ENCODE measurements at regions not wholly inside any gene's neighbourhood (a gene's known extent, or its start where the extent isn't known, plus 50 kb on each side); places are given as distances from the start of the nearest gene placed in this dataset.

DNA sequence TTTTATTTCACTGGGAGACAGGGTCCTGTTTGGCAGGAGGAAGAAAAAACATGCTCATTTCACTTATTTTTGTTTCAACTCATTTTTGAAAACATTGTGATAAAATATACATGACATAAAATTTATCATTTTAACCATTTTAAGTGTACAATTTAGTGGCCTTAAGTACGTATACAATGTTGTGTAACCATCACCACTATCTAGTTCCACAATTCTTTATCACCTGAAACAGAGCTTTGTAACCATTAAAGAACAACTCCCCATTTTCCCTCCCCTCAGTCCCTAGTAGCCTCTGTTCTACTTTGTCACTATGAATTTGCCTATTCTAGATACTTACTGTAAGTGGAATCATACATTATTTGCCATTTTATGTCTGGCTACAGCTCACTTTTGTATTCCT is 143.8 kb downstream of the GPAT3 start:
- no peaks in the 10 kb centered on the region for H3K36me3 ChIP-seq (ENCODE audit: insufficient read depth)
- no peaks in the 10 kb centered on the region for H3K79me2 ChIP-seq (replicated peaks; ENCODE audit: insufficient read depth)
- Mint-ChIP-seq H3K9me3 (no peaks in the 10 kb centered on the region), H3K36me3 (ENCODE audit: low read depth) (no peaks in the 10 kb centered on the region), H3K27ac (no peak overlapping the region), H3K4me3 (no peak overlapping the region), H3K27me3 (ENCODE audit: insufficient read depth, low read depth, poor library complexity) (peaks cover 3% of the 10 kb centered on the region), H3K4me1 (peaks cover 3% of the 10 kb centered on the region; the same call in 1 of the 3 replicates)
- no peaks in the 10 kb centered on the region for H3K4me1 ChIP-seq (ENCODE audit: insufficient read depth)
- H3K4me2 ChIP-seq = no peak overlapping the region
- DNase-seq (ENCODE audit: low spot score) (no peak), ATAC-seq (no peak)
- H3F3A ChIP-seq (replicated peaks; ENCODE audit: low read depth) = no peaks in the 10 kb centered on the region
- H2AFZ ChIP-seq = no peak overlapping the region
- TF ChIP-seq ZNF114 (CRISPR knock-in tag; IDR thresholded peaks at IDR 0.05) = no peak
- TF ChIP-seq ZNF462 (CRISPR knock-in tag; IDR thresholded peaks at IDR 0.05) = no peak
- TF ChIP-seq EZH2phosphoT487 (IDR thresholded peaks at IDR 0.05; ENCODE audit: unreplicated experiment) = no peak
- no peak for TF ChIP-seq POLR2AphosphoS5 (IDR thresholded peaks at IDR 0.05; ENCODE audit: low read depth)
- TF ChIP-seq JUNB (IDR thresholded peaks at IDR 0.05; ENCODE audit: unreplicated experiment) = no peak
- no peak for TF ChIP-seq NANOG (IDR thresholded peaks at IDR 0.05; ENCODE audit: borderline replicate concordance)
- TF ChIP-seq, protein P1, sequence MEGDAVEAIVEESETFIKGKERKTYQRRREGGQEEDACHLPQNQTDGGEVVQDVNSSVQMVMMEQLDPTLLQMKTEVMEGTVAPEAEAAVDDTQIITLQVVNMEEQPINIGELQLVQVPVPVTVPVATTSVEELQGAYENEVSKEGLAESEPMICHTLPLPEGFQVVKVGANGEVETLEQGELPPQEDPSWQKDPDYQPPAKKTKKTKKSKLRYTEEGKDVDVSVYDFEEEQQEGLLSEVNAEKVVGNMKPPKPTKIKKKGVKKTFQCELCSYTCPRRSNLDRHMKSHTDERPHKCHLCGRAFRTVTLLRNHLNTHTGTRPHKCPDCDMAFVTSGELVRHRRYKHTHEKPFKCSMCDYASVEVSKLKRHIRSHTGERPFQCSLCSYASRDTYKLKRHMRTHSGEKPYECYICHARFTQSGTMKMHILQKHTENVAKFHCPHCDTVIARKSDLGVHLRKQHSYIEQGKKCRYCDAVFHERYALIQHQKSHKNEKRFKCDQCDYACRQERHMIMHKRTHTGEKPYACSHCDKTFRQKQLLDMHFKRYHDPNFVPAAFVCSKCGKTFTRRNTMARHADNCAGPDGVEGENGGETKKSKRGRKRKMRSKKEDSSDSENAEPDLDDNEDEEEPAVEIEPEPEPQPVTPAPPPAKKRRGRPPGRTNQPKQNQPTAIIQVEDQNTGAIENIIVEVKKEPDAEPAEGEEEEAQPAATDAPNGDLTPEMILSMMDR (conservative IDR thresholded peaks at IDR 0.05; ENCODE audit: low read depth in 2 of 2) = no peak
- TF ChIP-seq ETS1 (IDR thresholded peaks at IDR 0.05) = no peak
- no peaks in the 10 kb centered on the region for H3K9me2 ChIP-seq (ENCODE audit: insufficient read depth)
- H3K27ac ChIP-seq (ENCODE audit: low read depth) = no peak overlapping the region
- H4K20me1 ChIP-seq (replicated peaks; ENCODE audit: insufficient read depth) = no peaks in the 10 kb centered on the region
- H3K27me3 ChIP-seq (ENCODE audit: insufficient read depth) = no peaks in the 10 kb centered on the region
- no peak overlapping the region for H3K4me3 ChIP-seq

Measured in GM23338 (cell line).